ENCODE measurements at regions not wholly inside any gene's neighbourhood (a gene's known extent, or its start where the extent isn't known, plus 50 kb on each side); places are given as distances from the start of the nearest gene placed in this dataset.

DNA sequence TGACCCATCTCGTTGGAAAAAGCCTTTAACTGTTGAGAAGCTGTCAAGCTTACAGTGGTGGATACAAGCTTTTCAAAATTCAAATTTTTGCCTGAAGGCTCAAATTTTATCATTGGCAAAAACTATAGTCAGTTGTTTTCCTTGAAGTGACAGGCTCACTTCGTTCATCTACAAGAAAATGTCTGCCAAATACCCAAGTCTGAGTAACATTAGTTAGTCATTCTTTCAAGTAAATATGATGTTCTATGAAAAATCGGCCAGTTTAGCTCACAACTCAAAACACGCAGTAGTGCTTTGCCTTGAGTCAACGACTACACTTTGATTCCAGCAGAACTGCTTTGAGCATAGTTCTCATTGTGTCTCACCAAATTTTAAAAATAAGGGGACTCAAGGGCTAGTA is 170.3 kb upstream of the MAMLD1 start:
- TF ChIP-seq POLR2A (IDR thresholded peaks at IDR 0.05), result no peak
- TF ChIP-seq, protein P1, sequence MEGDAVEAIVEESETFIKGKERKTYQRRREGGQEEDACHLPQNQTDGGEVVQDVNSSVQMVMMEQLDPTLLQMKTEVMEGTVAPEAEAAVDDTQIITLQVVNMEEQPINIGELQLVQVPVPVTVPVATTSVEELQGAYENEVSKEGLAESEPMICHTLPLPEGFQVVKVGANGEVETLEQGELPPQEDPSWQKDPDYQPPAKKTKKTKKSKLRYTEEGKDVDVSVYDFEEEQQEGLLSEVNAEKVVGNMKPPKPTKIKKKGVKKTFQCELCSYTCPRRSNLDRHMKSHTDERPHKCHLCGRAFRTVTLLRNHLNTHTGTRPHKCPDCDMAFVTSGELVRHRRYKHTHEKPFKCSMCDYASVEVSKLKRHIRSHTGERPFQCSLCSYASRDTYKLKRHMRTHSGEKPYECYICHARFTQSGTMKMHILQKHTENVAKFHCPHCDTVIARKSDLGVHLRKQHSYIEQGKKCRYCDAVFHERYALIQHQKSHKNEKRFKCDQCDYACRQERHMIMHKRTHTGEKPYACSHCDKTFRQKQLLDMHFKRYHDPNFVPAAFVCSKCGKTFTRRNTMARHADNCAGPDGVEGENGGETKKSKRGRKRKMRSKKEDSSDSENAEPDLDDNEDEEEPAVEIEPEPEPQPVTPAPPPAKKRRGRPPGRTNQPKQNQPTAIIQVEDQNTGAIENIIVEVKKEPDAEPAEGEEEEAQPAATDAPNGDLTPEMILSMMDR (IDR thresholded peaks at IDR 0.05), result no peak
- Histone ChIP-seq H3K27ac (no peak overlapping the region), H3K4me3 (no peak overlapping the region), H3K27me3 (no peaks in the 10 kb centered on the region), H3K4me1 (replicated peaks in 1 of 2) (no peaks in the 10 kb centered on the region), H3K36me3 (replicated peaks in 1 of 2) (no peaks in the 10 kb centered on the region), H3K9me3 (replicated peaks in 1 of 3) (no peaks in the 10 kb centered on the region)
- 58 to 69% (median 62%) methylated on average over 5 of the region's 5 CpGs for WGBS, 4 donors
- intact Hi-C loops (cut with DNase I), result no loop called here
- no peak for DNase-seq

DNA sequence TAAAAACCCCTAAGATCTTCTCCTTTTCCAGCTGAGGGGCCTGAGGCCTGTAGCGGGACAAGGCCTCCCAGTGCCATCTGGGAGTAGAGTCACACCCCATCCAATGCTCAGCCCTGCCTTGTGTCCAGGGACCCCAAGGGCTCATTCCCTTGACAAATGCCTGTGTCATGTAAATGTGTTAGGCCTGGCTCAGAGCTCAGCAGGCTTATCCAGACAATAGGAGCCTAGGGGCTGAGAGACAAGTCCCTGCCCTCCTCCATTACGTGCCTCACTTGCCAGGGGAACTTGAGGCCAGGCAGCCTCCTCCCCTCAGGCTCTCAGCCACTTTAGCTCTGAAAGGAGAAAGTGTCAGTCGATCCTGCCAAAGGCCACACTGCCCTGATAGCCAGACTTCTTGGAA is 166.8 kb upstream of the MAMLD1 start:
- WGBS, 4 donors, result 69 to 94% (median 74%) methylated on average over 3 of the region's 3 CpGs; no CpG with 5 or more reads in 1 of the 4 donors
- Histone ChIP-seq H3K36me3 (replicated peaks in 1 of 2) (no peaks in the 10 kb centered on the region), H3K4me3 (no peak overlapping the region), H3K4me1 (replicated peaks in 1 of 2) (peaks cover 0 to 6% of the 10 kb centered on the region in 2 donors), H3K9me3 (replicated peaks in 1 of 3) (no peaks in the 10 kb centered on the region), H3K27me3 (no peaks in the 10 kb centered on the region), H3K27ac (no peak overlapping the region)
- no peak for DNase-seq
- TF ChIP-seq, protein P1 (IDR thresholded peaks at IDR 0.05), result no peak
- TF ChIP-seq POLR2A (IDR thresholded peaks at IDR 0.05), result no peak
- intact Hi-C loops (cut with DNase I), result no loop called here

DNA sequence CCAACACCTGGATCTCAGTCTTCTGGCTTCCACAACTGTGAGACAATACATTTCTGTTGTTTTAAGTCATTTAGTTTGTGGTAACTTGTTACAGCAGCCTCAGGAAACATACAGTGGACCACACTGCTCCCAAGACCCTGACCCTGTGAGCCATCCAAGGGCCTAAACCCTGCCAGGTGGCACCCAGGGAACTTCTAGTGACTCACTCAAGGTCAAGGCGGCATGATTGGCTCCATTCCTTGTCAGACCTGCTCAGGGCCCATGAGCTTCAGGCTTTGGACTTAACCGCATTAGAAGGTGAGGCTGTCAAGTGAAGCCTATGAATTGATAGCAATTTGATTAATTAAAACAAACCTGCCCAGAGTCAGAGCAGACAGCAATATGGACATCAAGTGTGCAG is 165.7 kb upstream of the MAMLD1 start:
- no peak for DNase-seq
- WGBS, 4 donors, result 62 to 83% (median 72%) methylated on average over 1 to 2 of the region's 2 CpGs
- no peak overlapping the region for H3K4me3 ChIP-seq
- H3K36me3 ChIP-seq (replicated peaks in 1 of 2), result no peaks in the 10 kb centered on the region
- intact Hi-C loops (cut with DNase I), result no loop called here
- H3K27me3 ChIP-seq, result no peaks in the 10 kb centered on the region
- no peaks in the 10 kb centered on the region for H3K9me3 ChIP-seq (replicated peaks in 1 of 3)
- peaks cover 0 to 6% of the 10 kb centered on the region in 2 donors for H3K4me1 ChIP-seq (replicated peaks in 1 of 2)
- H3K27ac ChIP-seq, result no peak overlapping the region
- TF ChIP-seq, protein P1 (IDR thresholded peaks at IDR 0.05), result no peak
- no peak for TF ChIP-seq POLR2A (IDR thresholded peaks at IDR 0.05)

DNA sequence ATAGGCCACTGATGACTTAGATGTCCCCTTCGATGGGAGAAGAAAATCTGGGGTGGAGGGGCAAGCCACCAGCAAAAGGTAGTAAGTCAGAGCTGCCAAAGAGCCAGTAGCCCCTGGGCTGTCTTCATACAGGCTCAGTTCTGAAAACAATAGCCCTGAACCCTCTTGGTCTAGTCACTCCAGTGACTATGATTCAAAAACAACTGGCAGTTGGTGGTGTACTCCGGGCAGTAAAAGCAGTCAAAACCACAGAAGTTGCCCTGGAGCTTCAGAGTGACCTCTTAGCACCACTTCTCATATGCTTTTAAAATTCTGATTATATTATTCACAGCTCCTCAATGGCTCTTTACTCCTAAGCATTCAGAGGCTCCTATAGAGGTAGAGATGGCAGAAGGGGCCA is 164.3 kb upstream of the MAMLD1 start:
- DNase-seq, result no peak
- Histone ChIP-seq H3K9me3 (replicated peaks in 1 of 3) (no peaks in the 10 kb centered on the region), H3K4me3 (no peak overlapping the region), H3K4me1 (replicated peaks in 1 of 2) (peaks cover 0 to 6% of the 10 kb centered on the region in 2 donors), H3K36me3 (replicated peaks in 1 of 2) (no peaks in the 10 kb centered on the region), H3K27ac (no peak overlapping the region), H3K27me3 (no peaks in the 10 kb centered on the region)
- 74 to 100% (median 90%) methylated on average over 1 to 2 of the region's 2 CpGs for WGBS, 4 donors
- intact Hi-C loops (cut with DNase I), result no loop called here
- TF ChIP-seq, protein P1 (IDR thresholded peaks at IDR 0.05), result no peak
- TF ChIP-seq POLR2A (IDR thresholded peaks at IDR 0.05), result no peak

Data from adrenal gland (tissue), 9 donors.